Middle frontal gyrus (tissue), 1 donor: ENCODE measurements at regions not wholly inside any gene's neighbourhood (a gene's known extent, or its start where the extent isn't known, plus 50 kb on each side); places are given as distances from the start of the nearest gene placed in this dataset.
"Not testable (repeated sequence)": the region's sequence is repeated elsewhere in the genome, so short reads cannot be mapped to it uniquely, and the experiment has no call there.

ENCODE experiments used
- DNase-seq: peaks from one replicate; pipeline ENCODE4 v3.0.0-alpha.2; 2015; ENCODE audit warnings: low spot score; ENCODE audit errors: extremely low spot score

DNA sequence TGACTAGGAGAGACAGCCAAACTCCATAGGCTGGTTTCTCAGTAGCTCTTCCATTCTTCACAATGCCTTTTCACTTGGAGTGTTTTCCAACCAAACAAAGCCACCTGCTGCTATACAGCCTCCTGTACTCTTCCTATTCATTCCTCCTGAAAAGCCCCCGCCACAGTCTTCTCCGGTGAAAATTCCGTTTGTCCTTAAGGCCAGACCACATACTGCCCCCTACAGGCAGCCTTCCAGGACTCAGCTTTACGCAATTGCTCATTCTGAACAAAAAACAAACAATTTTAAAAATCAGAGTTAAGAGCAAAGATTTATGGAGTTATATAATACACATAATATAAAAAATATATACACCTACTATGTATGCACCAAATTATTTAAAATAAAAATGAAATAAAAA lies 611.5 kb downstream of the COL12A1 start:
- not testable (repeated sequence) for DNase-seq

GRCh38 chr6:74588094-74588832 lies 617.6 kb downstream of the COL12A1 start:
- no peak for DNase-seq

GRCh38 chr6:74587386-74587785 lies 618.5 kb downstream of the COL12A1 start:
- DNase-seq = no peak

GRCh38 chr6:74585753-74586152 lies 620.1 kb downstream of the COL12A1 start:
- DNase-seq = no peak

- no peak for DNase-seq
Observed at GRCh38 chr6:74581681-74582080, 624.2 kb downstream of the COL12A1 start.

DNA sequence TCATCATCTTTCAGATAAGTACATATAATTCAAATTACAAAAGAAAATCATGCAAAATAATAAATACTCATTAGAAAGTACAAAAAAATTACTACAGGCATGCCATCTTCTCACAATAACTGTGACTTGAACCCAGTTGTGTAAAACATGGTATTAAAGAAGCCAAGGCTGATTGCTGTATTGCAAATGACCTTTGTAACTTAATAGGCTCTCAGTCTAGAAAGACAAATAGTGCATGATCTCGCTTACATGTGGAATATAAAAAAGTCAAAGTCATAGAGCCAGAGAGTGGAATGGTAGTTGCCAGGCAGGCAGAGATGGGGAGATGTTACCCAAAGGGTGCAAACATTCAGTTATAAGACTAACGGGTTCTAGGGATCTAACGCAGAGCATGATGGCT lies 626.1 kb downstream of the COL12A1 start:
- DNase-seq = no peak

DNA sequence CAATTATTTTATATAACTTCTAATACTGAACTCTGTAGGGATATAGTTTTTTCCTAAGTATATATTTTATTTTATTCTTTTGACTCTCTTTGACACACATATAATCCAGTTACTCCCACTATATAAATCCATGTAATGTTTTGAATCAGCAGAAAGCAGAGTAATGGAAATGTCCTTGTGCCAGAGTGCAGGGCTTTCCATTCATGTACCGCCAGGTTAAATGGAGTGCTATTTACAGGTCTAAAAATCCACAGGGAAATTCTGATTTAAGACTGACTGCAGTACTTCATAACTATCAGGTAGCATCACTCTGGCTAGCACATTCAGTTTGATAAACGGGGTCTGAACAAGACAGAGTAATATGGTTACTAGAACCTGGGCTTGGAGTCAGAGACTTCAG lies 626.8 kb downstream of the COL12A1 start:
- no peak for DNase-seq

- no peak for DNase-seq
Observed at GRCh38 chr6:74578339-74578738, 627.5 kb downstream of the COL12A1 start.

DNA sequence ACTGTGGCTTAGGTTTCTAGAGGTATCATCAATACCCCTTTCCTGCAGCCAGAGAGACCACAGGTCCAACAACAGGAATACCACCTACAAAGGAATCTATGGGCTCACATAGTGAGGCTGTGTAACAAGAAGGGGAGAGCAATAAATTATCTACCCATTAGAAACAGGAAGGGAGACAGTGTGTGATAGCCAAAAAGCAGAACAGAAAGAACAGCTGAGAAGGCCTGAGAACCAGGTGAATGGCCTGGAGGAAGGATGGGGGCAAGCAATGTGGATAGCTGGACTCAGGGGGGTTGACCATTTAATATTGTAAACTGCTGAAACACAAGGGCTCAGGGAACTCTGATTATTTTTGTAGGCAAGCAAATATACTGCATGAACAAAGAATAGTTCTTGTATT lies 628.2 kb downstream of the COL12A1 start:
- DNase-seq = no peak

- no peak for DNase-seq
Observed at GRCh38 chr6:74574794-74575193, 631.1 kb downstream of the COL12A1 start.

DNA sequence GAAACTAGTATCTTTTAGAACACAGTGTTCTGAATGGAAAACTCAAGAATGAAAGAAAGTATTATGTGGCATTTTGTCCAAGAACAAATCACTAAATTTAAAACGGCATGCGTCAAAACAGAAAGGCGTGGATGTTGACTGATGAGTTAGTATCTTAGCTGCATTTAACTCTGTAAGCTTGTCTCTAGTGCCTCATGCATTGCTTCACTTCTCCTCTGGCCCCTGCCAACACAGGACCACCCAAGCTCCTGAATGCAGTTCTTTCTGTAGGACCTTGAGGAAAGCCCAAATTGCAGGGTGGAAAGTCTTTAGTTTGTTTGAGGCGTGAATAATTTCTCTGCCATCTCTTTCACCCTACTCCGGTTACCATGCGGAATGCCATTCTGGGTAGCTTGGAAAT lies 632.2 kb downstream of the COL12A1 start:
- DNase-seq = no peak

- no peak for DNase-seq
Observed at GRCh38 chr6:74570044-74570443, 635.8 kb downstream of the COL12A1 start.

GRCh38 chr6:74568861-74569260 lies 637.0 kb downstream of the COL12A1 start:
- DNase-seq = no peak

DNA sequence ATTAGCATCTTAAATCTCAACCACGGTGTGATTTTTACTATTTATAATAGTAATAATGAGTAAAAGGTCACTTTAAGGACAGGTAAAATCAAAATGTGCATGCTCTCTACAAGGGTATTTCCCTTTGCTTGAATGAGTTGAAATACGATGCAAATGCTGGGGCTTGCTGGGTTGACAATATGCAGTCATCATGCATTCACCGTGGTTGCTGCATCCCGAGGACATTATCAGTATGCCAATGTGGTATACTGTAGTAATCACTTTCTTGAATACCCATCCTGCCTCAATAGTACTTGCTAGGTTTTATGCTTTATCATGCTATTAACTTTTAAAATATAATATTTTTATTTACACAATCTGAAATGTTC lies 637.9 kb downstream of the COL12A1 start:
- not testable (repeated sequence) for DNase-seq

- DNase-seq = no peak
Observed at GRCh38 chr6:74567281-74567922, 638.5 kb downstream of the COL12A1 start.

- no peak for DNase-seq
Observed at GRCh38 chr6:74557236-74557635, 648.6 kb downstream of the COL12A1 start.

- DNase-seq = no peak
Observed at GRCh38 chr6:74554041-74554440, 651.8 kb downstream of the COL12A1 start.

DNA sequence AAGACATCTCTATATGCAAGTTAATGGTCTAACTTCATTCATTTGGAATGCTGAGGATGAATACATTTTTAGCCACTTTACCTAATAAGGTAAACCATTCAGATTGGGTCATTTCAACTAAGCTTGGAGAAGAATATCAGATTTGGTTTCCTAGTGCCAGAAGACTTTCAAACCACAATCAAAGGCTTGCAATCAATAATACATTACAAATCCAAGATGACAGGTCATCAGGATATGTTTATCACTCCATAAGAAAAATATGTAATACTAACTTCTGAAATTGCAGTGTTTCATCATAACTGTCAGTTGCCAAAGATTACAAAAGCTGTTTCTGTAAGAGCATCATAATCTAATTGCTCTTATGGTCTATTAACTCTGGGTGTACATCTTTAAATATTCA lies 654.0 kb downstream of the COL12A1 start:
- no peak for DNase-seq

GRCh38 chr6:74550821-74551220 lies 655.0 kb downstream of the COL12A1 start:
- DNase-seq = no peak

GRCh38 chr6:74549746-74550145 lies 656.1 kb downstream of the COL12A1 start:
- no peak for DNase-seq

DNA sequence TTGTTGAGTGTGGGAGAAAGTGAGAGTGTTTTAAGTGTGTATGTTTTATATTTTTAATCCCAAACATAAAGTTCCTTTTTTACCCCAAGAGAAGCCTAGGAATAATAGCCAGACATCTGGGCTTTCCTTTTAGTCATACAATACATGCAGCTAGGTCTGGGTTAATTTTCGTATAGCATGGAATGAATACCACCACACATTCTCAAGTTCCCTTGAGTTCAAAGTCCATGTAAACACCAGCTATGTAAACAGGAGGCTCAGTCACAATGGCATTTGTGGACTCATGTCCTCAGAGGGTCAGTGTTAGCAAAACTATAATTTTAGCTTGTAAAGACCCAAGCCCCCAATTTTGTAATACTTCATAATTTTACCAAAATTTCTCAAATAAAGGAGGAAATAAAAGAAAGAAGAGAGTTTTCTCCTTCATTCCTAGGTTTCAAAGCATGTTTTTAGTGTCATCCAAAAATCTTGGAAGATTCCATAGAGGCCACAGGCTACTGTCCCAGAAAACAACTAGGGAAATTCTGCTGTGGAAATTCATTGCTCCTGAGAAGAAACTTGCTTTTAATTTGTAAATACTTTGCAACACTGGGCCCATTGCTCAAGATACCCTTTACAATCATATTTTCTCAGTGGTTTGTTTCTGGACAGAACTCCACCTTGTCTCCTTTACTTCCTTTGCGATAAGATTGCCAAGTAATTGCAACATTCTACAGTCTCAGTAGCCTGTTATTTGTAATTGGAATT lies 671.2 kb downstream of the COL12A1 start:
- DNase-seq = no peak

DNA sequence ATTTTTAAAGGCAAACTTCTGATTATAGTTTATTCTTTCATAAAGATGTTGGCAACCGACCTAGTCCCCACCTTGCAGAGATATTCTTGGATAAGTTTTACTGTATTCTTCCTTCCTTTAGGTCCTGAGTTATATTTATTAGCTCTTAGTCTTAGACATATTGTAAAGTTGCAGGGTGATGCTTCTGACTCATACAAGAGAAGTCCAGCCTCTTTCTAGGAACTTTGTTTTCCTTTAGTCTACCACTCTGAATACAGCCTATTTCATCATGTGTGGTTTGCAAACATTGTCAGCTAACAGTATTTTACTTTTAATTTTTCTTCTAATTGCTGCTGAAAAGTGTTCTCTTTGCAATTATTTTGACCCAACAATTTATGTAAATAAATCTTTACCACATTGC lies 686.7 kb downstream of the COL12A1 start:
- DNase-seq = no peak

DNA sequence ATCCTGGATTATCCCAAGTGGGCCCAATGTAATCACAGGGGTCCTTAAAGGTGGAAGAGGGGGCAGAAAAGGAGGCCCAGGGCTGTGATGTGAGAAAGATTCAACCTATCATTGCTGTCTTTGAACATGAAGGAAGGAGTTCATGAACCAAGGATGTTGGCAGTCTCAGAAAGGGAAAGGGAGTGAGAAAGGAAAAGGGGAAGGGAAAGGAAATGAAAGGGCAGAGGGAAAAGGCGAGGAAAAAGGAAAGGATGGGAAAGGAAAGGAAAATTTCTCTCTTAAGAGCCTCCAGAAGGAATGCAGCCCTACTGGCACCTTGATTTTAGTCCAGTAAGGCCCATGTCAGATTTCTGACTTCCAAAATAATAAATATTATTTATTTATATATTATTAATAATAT lies 687.8 kb downstream of the COL12A1 start:
- no peak for DNase-seq
